H9 (cell line): ENCODE measurements at regions not wholly inside any gene's neighbourhood (a gene's known extent, or its start where the extent isn't known, plus 50 kb on each side); places are given as distances from the start of the nearest gene placed in this dataset.

ENCODE experiments used
- DNase-seq: peaks from one replicate; pipeline ENCODE4 v3.0.0-alpha.2; 2017
- H2AFZ ChIP-seq: one replicate; pipeline ENCODE4 v1.6.1; 2013; ENCODE audit warnings: mild to moderate bottlenecking, low read length, control low read depth, moderate library complexity
- H2AK5ac ChIP-seq: 2 replicates; pipeline ENCODE4 v1.6.1; 2013; ENCODE audit warnings: low read length, control low read depth, mixed read lengths; ENCODE audit not compliant: insufficient read length
- H2BK120ac ChIP-seq: one replicate; pipeline ENCODE4 v1.6.1; 2013; ENCODE audit warnings: low read depth, mild to moderate bottlenecking, low read length, control low read depth, inconsistent platforms; ENCODE audit not compliant: poor library complexity, severe bottlenecking
- H2BK12ac ChIP-seq: 2 replicates; pipeline ENCODE4 v1.6.1; 2013; ENCODE audit warnings: low read length, control low read depth, mixed read lengths, low read depth; ENCODE audit not compliant: insufficient read length
- H2BK15ac ChIP-seq: 2 replicates; pipeline ENCODE4 v1.6.1; 2013; ENCODE audit warnings: low read depth, low read length, control low read depth
- H2BK20ac ChIP-seq: one replicate; pipeline ENCODE4 v1.6.1; 2013; ENCODE audit warnings: low read depth, mild to moderate bottlenecking, low read length, control low read depth, inconsistent platforms; ENCODE audit not compliant: poor library complexity, severe bottlenecking
- H2BK5ac ChIP-seq: 2 replicates; pipeline ENCODE4 v1.6.1; 2013; ENCODE audit warnings: low read length, control low read depth, mixed read lengths; ENCODE audit not compliant: insufficient read length
- H3K14ac ChIP-seq: 2 replicates; pipeline ENCODE4 v1.6.1; 2013; ENCODE audit warnings: low read length, control low read depth; ENCODE audit not compliant: insufficient read depth
- H3K18ac ChIP-seq: 2 replicates; pipeline ENCODE4 v1.6.1; 2013; ENCODE audit warnings: low read depth, mild to moderate bottlenecking, mixed read lengths, low read length, control low read depth; ENCODE audit not compliant: insufficient read length
- H3K23ac ChIP-seq: 2 replicates; pipeline ENCODE4 v1.6.1; 2013; ENCODE audit warnings: low read length, control low read depth, mixed read lengths, low read depth; ENCODE audit not compliant: insufficient read length
- H3K23me2 ChIP-seq: 2 replicates; pipeline ENCODE4 v1.6.1; 2013; ENCODE audit warnings: low read depth, mild to moderate bottlenecking, mixed read lengths, low read length, control low read depth; ENCODE audit not compliant: insufficient read length, poor library complexity, severe bottlenecking
- H3K27ac ChIP-seq: 2 replicates; pipeline ENCODE4 v1.5.1; 2013; ENCODE audit warnings: low read length, control low read depth, mixed read lengths, low read depth; ENCODE audit not compliant: insufficient read length
- H3K27me3 ChIP-seq: 2 replicates; pipeline ENCODE4 v1.6.1; 2013; ENCODE audit warnings: low read length, control low read depth, inconsistent platforms; ENCODE audit not compliant: insufficient read depth
- H3K4ac ChIP-seq: 2 replicates; pipeline ENCODE4 v1.6.1; 2013; ENCODE audit warnings: low read depth, mild to moderate bottlenecking, control low read depth, inconsistent platforms, low read length, moderate library complexity
- H3K4me1 ChIP-seq: 2 replicates; pipeline ENCODE4 v1.6.1; 2013; ENCODE audit warnings: low read length, control low read depth, inconsistent platforms; ENCODE audit not compliant: insufficient read depth
- H3K4me2 ChIP-seq: 2 replicates; pipeline ENCODE4 v1.6.1; 2013; ENCODE audit warnings: low read length, control low read depth, mixed read lengths; ENCODE audit not compliant: insufficient read length, insufficient read depth
- H3K56ac ChIP-seq: 2 replicates; pipeline ENCODE4 v1.6.1; 2013; ENCODE audit warnings: low read depth, mild to moderate bottlenecking, mixed read lengths, low read length, control low read depth; ENCODE audit not compliant: insufficient read length
- H3K79me1 ChIP-seq: 2 replicates; pipeline ENCODE4 v1.6.1; 2013; ENCODE audit warnings: low read depth, mild to moderate bottlenecking, moderate library complexity, low read length, control low read depth, inconsistent platforms; ENCODE audit not compliant: insufficient read depth, poor library complexity, severe bottlenecking
- H3K79me2 ChIP-seq: 2 replicates; pipeline ENCODE4 v1.6.1; 2013; ENCODE audit warnings: low read length, control low read depth, inconsistent platforms; ENCODE audit not compliant: insufficient read depth
- H3K9ac ChIP-seq: 2 replicates; pipeline ENCODE4 v1.6.1; 2013; ENCODE audit warnings: low read length, control low read depth, mixed read lengths; ENCODE audit not compliant: insufficient read length; ENCODE audit errors: extremely low read depth
- H3K9me3 ChIP-seq: one replicate; pipeline ENCODE4 v1.6.1; 2013; ENCODE audit warnings: low read depth, low read length, inconsistent platforms; ENCODE audit not compliant: control insufficient read depth
- H3T11ph ChIP-seq: one replicate; pipeline ENCODE4 v1.6.1; 2013; ENCODE audit warnings: mild to moderate bottlenecking, low read length, control low read depth, inconsistent platforms
- H4K20me1 ChIP-seq: one replicate; pipeline ENCODE4 v1.6.1; 2013; ENCODE audit not compliant: control insufficient read depth, insufficient read length, insufficient read depth
- H4K5ac ChIP-seq: 2 replicates; pipeline ENCODE4 v1.6.1; 2013; ENCODE audit warnings: low read depth, mild to moderate bottlenecking, mixed read lengths, low read length, control low read depth; ENCODE audit not compliant: insufficient read length
- H4K8ac ChIP-seq: replicated peaks from 2 replicates; pipeline ENCODE4 v1.6.1; 2013; ENCODE audit warnings: low read length, control low read depth, mixed read lengths, low read depth; ENCODE audit not compliant: insufficient read length
- H4K91ac ChIP-seq: 2 replicates; pipeline ENCODE4 v1.6.1; 2013; ENCODE audit warnings: low read depth, mild to moderate bottlenecking, moderate library complexity, mixed read lengths, low read length, control low read depth; ENCODE audit not compliant: insufficient read length
- H3K27ac Mint-ChIP-seq, 3 experiments: 2 replicates in 2 of 3; 3 replicates in 1 of 3; pipeline ENCODE4 v1.8.0; 2020 to 2021; ENCODE audit warnings: mixed read lengths in 3 of 3, mild to moderate bottlenecking in 1 of 3, moderate library complexity in 1 of 3
- H3K27me3 Mint-ChIP-seq: 2 replicates; pipeline ENCODE4 v1.8.0; 2021; ENCODE audit warnings: low read depth, mild to moderate bottlenecking, moderate library complexity, mixed read lengths
- H3K36me3 Mint-ChIP-seq, 3 experiments: 2 replicates in 2 of 3; 3 replicates in 1 of 3; pipeline ENCODE4 v1.8.0; 2020 to 2021; ENCODE audit warnings: low read depth in 3 of 3, mixed read lengths in 3 of 3; ENCODE audit not compliant: insufficient read depth in 1 of 3
- H3K4me1 Mint-ChIP-seq, 2 experiments: 2 replicates each; pipeline ENCODE4 v1.8.0; 2020; ENCODE audit warnings: mixed read lengths in 2 of 2
- H3K4me3 Mint-ChIP-seq, 2 experiments: 2 replicates in 1 of 2; 3 replicates in 1 of 2; pipeline ENCODE4 v1.8.0; 2020 to 2021; ENCODE audit warnings: mild to moderate bottlenecking in 2 of 2, mixed read lengths in 2 of 2, moderate library complexity in 1 of 2
- H3K9me3 Mint-ChIP-seq, 2 experiments: 2 replicates in 1 of 2; 3 replicates in 1 of 2; pipeline ENCODE4 v1.8.0; 2020; ENCODE audit warnings: mild to moderate bottlenecking in 2 of 2, mixed read lengths in 2 of 2, moderate library complexity in 1 of 2
- CTCF ChIP-seq: fragments of 200-600 bp; sonication (generic); conservative IDR thresholded peaks from 3 replicates; pipeline ENCODE4 v1.8.0; 2021; ENCODE audit warnings: antibody characterized with exemption, mild to moderate bottlenecking
- WGBS: extraction: QIAGEN DNeasy Blood & Tissue Kit; methylation state at CpG from one replicate; pipeline ENCODE4 v1.1.7; 2013; ENCODE audit warnings: missing lambda C conversion rate, low lambda C conversion rate, mixed read lengths; ENCODE audit not compliant: insufficient read length; ENCODE audit errors: extremely low coverage; 5-methylcytosine and 5-hydroxymethylcytosine counted together

- Histone ChIP-seq H4K20me1 (no peaks in the 10 kb centered on the region), H3K14ac (no peak overlapping the region), H3K27me3 (no peaks in the 10 kb centered on the region), H3K27ac (no peak overlapping the region), H4K5ac (no peak overlapping the region), H3K9ac (no peak overlapping the region), H3K4me1 (no peaks in the 10 kb centered on the region), H2AK5ac (no peak overlapping the region), H3K4ac (no peak overlapping the region), H3K23ac (no peak overlapping the region), H3K9me3 (no peaks in the 10 kb centered on the region), H2BK12ac (no peak overlapping the region), H3K4me2 (no peak overlapping the region), H3K56ac (no peak overlapping the region), H2AFZ (no peak overlapping the region), H2BK20ac (no peak overlapping the region), H3K79me2 (no peaks in the 10 kb centered on the region), H4K8ac (no peak overlapping the region), H3T11ph (no peak overlapping the region), H2BK5ac (no peak overlapping the region), H2BK15ac (no peak overlapping the region), H3K23me2 (no peaks in the 10 kb centered on the region), H3K18ac (no peak overlapping the region), H2BK120ac (no peak overlapping the region), H3K79me1 (no peaks in the 10 kb centered on the region), H4K91ac (no peak overlapping the region)
- no CpG with 5 or more reads among the region's 5 CpGs for whole genome bisulfite sequencing
- H3K4me1 Mint-ChIP-seq = no peaks in the 10 kb centered on the region
- H3K4me3 Mint-ChIP-seq = no peak overlapping the region
- H3K27ac Mint-ChIP-seq = no peak overlapping the region
- no peaks in the 10 kb centered on the region for H3K27me3 Mint-ChIP-seq
- no peak for TF ChIP-seq CTCF
- no peaks in the 10 kb centered on the region for H3K36me3 Mint-ChIP-seq
- no peaks in the 10 kb centered on the region for H3K9me3 Mint-ChIP-seq
- no peak for DNase-seq
These were observed 50.6 kb upstream of the SPPL2A start for GRCh38 chr15:50815958-50816590.
